Osteoblast (primary cell): ENCODE measurements at regions not wholly inside any gene's neighbourhood (a gene's known extent, or its start where the extent isn't known, plus 50 kb on each side); places are given as distances from the start of the nearest gene placed in this dataset.

Experiments
- DNase-seq: peaks from one replicate; pipeline ENCODE4 v3.0.0; 2011; ENCODE audit warnings: low spot score, mixed read lengths; ENCODE audit not compliant: insufficient read length; ENCODE audit errors: missing footprints
- H2AFZ ChIP-seq: 2 replicates; pipeline ENCODE4 v1.6.0; 2011; ENCODE audit warnings: mild to moderate bottlenecking, low read length
- H3K27ac ChIP-seq: 2 replicates; pipeline ENCODE4 v1.5.1; 2011; ENCODE audit warnings: mild to moderate bottlenecking, low read depth, low read length, moderate library complexity
- H3K27me3 ChIP-seq: 2 replicates; pipeline ENCODE4 v1.6.0; 2012; ENCODE audit warnings: mild to moderate bottlenecking, control low read depth, inconsistent platforms, low read length, moderate library complexity; ENCODE audit not compliant: insufficient read depth
- H3K36me3 ChIP-seq: 2 replicates; pipeline ENCODE4 v1.5.1; 2011; ENCODE audit warnings: mild to moderate bottlenecking, low read length, control low read depth, moderate library complexity; ENCODE audit not compliant: insufficient read depth
- H3K4me1 ChIP-seq: 2 replicates; pipeline ENCODE4 v1.5.1; 2011; ENCODE audit warnings: mild to moderate bottlenecking, low read length, control low read depth, moderate library complexity; ENCODE audit not compliant: insufficient read depth
- H3K4me2 ChIP-seq: 2 replicates; pipeline ENCODE4 v1.6.0; 2011; ENCODE audit warnings: mild to moderate bottlenecking, low read length; ENCODE audit not compliant: insufficient read depth
- H3K4me3 ChIP-seq: fragments of 200-600 bp; sonication (generic); 3 replicates; pipeline ENCODE4 v1.5.1; 2012; ENCODE audit warnings: mild to moderate bottlenecking, low read length, inconsistent platforms; ENCODE audit not compliant: insufficient read depth
- H3K79me2 ChIP-seq: 2 replicates; pipeline ENCODE4 v1.6.0; 2012; ENCODE audit warnings: mild to moderate bottlenecking, low read length, control low read depth, inconsistent platforms; ENCODE audit not compliant: insufficient read depth
- H3K9me3 ChIP-seq: 2 replicates; pipeline ENCODE4 v1.5.1; 2011; ENCODE audit warnings: low read depth, low read length, control low read depth
- H4K20me1 ChIP-seq: 2 replicates; pipeline ENCODE4 v1.6.0; 2012; ENCODE audit warnings: mild to moderate bottlenecking, low read length, control low read depth; ENCODE audit not compliant: insufficient read depth
- CTCF ChIP-seq: IDR thresholded peaks from 2 replicates; pipeline ENCODE4 v1.5.1; 2011; ENCODE audit warnings: mild to moderate bottlenecking, low read depth, low read length, moderate library complexity; ENCODE audit errors: extremely low read depth

- H3K4me3 ChIP-seq: no peak overlapping the region
- TF ChIP-seq CTCF: no peak
- H3K4me2 ChIP-seq: no peak overlapping the region
- no peaks in the 10 kb centered on the region for H4K20me1 ChIP-seq
- H3K36me3 ChIP-seq: no peaks in the 10 kb centered on the region
- H3K9me3 ChIP-seq: no peaks in the 10 kb centered on the region
- no peak overlapping the region for H2AFZ ChIP-seq
- no peaks in the 10 kb centered on the region for H3K4me1 ChIP-seq
- no peak overlapping the region for H3K27ac ChIP-seq
- H3K27me3 ChIP-seq: no peaks in the 10 kb centered on the region
- no peaks in the 10 kb centered on the region for H3K79me2 ChIP-seq
- no peak for DNase-seq
These were observed 295.8 kb downstream of the EPHA7 start for GRCh38 chr6:93123585-93123984.

- Histone ChIP-seq H3K27ac (no peak overlapping the region), H2AFZ (no peak overlapping the region), H3K4me2 (no peak overlapping the region), H3K4me1 (no peaks in the 10 kb centered on the region), H3K79me2 (no peaks in the 10 kb centered on the region), H3K9me3 (no peaks in the 10 kb centered on the region), H3K27me3 (no peaks in the 10 kb centered on the region), H3K4me3 (no peak overlapping the region), H4K20me1 (no peaks in the 10 kb centered on the region), H3K36me3 (no peaks in the 10 kb centered on the region)
- DNase-seq: no peak
- no peak for TF ChIP-seq CTCF
These were observed 299.1 kb downstream of the EPHA7 start for GRCh38 chr6:93120154-93120742.

GRCh38 chr6:93105907-93106306, 313.5 kb downstream of the EPHA7 start:
- H3K36me3 ChIP-seq: no peaks in the 10 kb centered on the region
- H3K4me3 ChIP-seq: no peak overlapping the region
- H3K79me2 ChIP-seq: no peaks in the 10 kb centered on the region
- no peaks in the 10 kb centered on the region for H4K20me1 ChIP-seq
- H3K4me2 ChIP-seq: no peak overlapping the region
- no peaks in the 10 kb centered on the region for H3K27me3 ChIP-seq
- no peak overlapping the region for H3K27ac ChIP-seq
- TF ChIP-seq CTCF: no peak
- no peaks in the 10 kb centered on the region for H3K4me1 ChIP-seq
- DNase-seq: no peak
- H2AFZ ChIP-seq: no peak overlapping the region
- H3K9me3 ChIP-seq: no peaks in the 10 kb centered on the region

DNA sequence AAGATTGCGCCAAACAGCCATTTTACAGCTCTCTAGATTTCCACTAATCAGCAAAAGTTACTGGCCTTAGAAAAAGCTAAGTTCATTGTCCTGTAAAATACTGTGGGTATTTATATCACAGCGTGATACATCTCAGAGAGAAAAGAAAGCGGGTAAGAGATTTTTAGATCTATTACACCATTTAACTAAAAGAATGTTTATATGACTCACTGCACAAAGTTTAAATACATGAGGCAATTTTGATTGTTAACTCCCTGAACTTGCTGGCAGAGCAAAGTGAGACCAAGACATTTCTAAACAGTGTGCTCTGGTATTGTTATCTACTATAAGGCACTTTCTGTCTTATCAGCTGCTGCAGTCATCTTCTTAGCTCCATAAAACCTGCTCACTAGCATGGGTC, 314.3 kb downstream of the EPHA7 start:
- no peak for DNase-seq
- no peaks in the 10 kb centered on the region for H4K20me1 ChIP-seq
- H3K27me3 ChIP-seq: no peaks in the 10 kb centered on the region
- no peak overlapping the region for H3K4me3 ChIP-seq
- no peak overlapping the region for H3K4me2 ChIP-seq
- no peak overlapping the region for H3K27ac ChIP-seq
- no peaks in the 10 kb centered on the region for H3K36me3 ChIP-seq
- H3K9me3 ChIP-seq: no peaks in the 10 kb centered on the region
- no peak overlapping the region for H2AFZ ChIP-seq
- H3K4me1 ChIP-seq: no peaks in the 10 kb centered on the region
- no peaks in the 10 kb centered on the region for H3K79me2 ChIP-seq
- no peak for TF ChIP-seq CTCF
